ENCODE measurements at regions not wholly inside any gene's neighbourhood (a gene's known extent, or its start where the extent isn't known, plus 50 kb on each side); places are given as distances from the start of the nearest gene placed in this dataset.

- TF ChIP-seq CTCF (conservative IDR thresholded peaks at IDR 0.05; ENCODE audit: low read depth in 2 of 2) (no peak), EZH2phosphoT487 (IDR thresholded peaks at IDR 0.05; ENCODE audit: unreplicated experiment) (no peak), POLR2AphosphoS5 (IDR thresholded peaks at IDR 0.05; ENCODE audit: low read depth) (no peak), JUNB (IDR thresholded peaks at IDR 0.05; ENCODE audit: unreplicated experiment) (no peak), EZH2 (IDR thresholded peaks at IDR 0.05; ENCODE audit: low read depth, unreplicated experiment) (no peak), REST (IDR thresholded peaks at IDR 0.05; ENCODE audit: unreplicated experiment) (no peak), NANOG (IDR thresholded peaks at IDR 0.05; ENCODE audit: borderline replicate concordance) (no peak), CREB1 (CRISPR knock-in tag; IDR thresholded peaks at IDR 0.05; ENCODE audit: low read depth) (no peak)
Measured at GRCh38 chr6:170063431-170063830, 227.4 kb downstream of the DLL1 start.

Data from GM23338 (cell line).